ENCODE measurements at regions not wholly inside any gene's neighbourhood (a gene's known extent, or its start where the extent isn't known, plus 50 kb on each side); places are given as distances from the start of the nearest gene placed in this dataset.

- no peak for TF ChIP-seq E2F6 (IDR thresholded peaks at IDR 0.05)
- no peak for TF ChIP-seq HDAC6 (IDR thresholded peaks at IDR 0.05; ENCODE audit: low read depth, low read length)
- TF ChIP-seq ATF2 (IDR thresholded peaks at IDR 0.05; ENCODE audit: low read length), result no peak
- no peak for TF ChIP-seq PHF8 (conservative IDR thresholded peaks at IDR 0.05; ENCODE audit: low read depth, low read length)
- TF ChIP-seq RXRA (IDR thresholded peaks at IDR 0.05; ENCODE audit: insufficient read depth, low read depth, low read length), result no peak
These were observed 117.1 kb upstream of the MGAT5 start (continued) for GRCh38 chr2:134136731-134137130.

Data from H1 (cell line).